ENCODE measurements at regions not wholly inside any gene's neighbourhood (a gene's known extent, or its start where the extent isn't known, plus 50 kb on each side); places are given as distances from the start of the nearest gene placed in this dataset.

- Histone ChIP-seq H3K79me2 (ENCODE audit: insufficient read depth, low read length) (no peaks in the 10 kb centered on the region), H3K27me3 (ENCODE audit: insufficient read depth, low read length) (no peaks in the 10 kb centered on the region), H3K4me1 (ENCODE audit: control insufficient read depth in 1 of 2, insufficient read depth in 2 of 2, low read length in 2 of 2) (no peaks in the 10 kb centered on the region), H3K9me3 (ENCODE audit: control insufficient read depth in 1 of 2, insufficient read depth in 1 of 2, low read depth in 1 of 2, low read length in 2 of 2) (peaks cover 0 to 3% of the 10 kb centered on the region in 2 experiments; a peak in 2 of 4 replicates), H3K9ac (ENCODE audit: low read length) (no peak overlapping the region), H4K20me1 (ENCODE audit: insufficient read depth) (no peaks in the 10 kb centered on the region), H3K4me2 (ENCODE audit: low read length) (no peak overlapping the region), H3K4me3 (replicated peaks in 1 of 2; ENCODE audit: low read depth in 1 of 2, low read length in 2 of 2) (no peak overlapping the region), H3K27ac (ENCODE audit: low read depth, low read length) (no peak overlapping the region), H2AFZ (ENCODE audit: low read depth, low read length, poor library complexity, severe bottlenecking) (no peak overlapping the region), H3K9me2 (ENCODE audit: insufficient read depth) (no peaks in the 10 kb centered on the region), H3K36me3 (ENCODE audit: control insufficient read depth in 1 of 2, insufficient read depth in 2 of 2, low read length in 2 of 2) (no peaks in the 10 kb centered on the region)
- CTCF ChIA-PET = no interaction called here
- RAD21 ChIA-PET (ENCODE audit: low non-redundant PET in 1 of 2, low total read pairs in 2 of 2, uncharacterized antibody in 2 of 2, unreplicated experiment in 2 of 2) = no interaction called here
- intact Hi-C loops (cut with micrococcal nuclease) = no loop called here
- no TSS peak for BruUV-seq (replicated peaks)
- DNase-seq (ENCODE audit: low read depth, low spot score) = no peak
- ATAC-seq = no peak
- POLR2A ChIA-PET = no interaction called here
- TF ChIP-seq ZNF274 (IDR thresholded peaks at IDR 0.05; ENCODE audit: low read depth, low read length) (no peak), YY1 (IDR thresholded peaks at IDR 0.05; ENCODE audit: extremely low read depth, insufficient replicate concordance, low read depth, low read length) (no peak), FOSL1 (IDR thresholded peaks at IDR 0.05; ENCODE audit: low read depth) (no peak), ELF1 (IDR thresholded peaks at IDR 0.05; ENCODE audit: borderline replicate concordance, low read depth) (no peak), ZFX (IDR thresholded peaks at IDR 0.05) (no peak), TCF7L2 (IDR thresholded peaks at IDR 0.05; ENCODE audit: borderline replicate concordance, extremely low read depth, insufficient read depth, insufficient read length) (no peak), POLR2A (IDR thresholded peaks at IDR 0.05; ENCODE audit: borderline replicate concordance, extremely low read depth, insufficient read depth, insufficient read length) (no peak), MAX (IDR thresholded peaks at IDR 0.05) (no peak), EGR1 (IDR thresholded peaks at IDR 0.05; ENCODE audit: low read depth) (no peak), RAD21 (IDR thresholded peaks at IDR 0.05; ENCODE audit: low read depth) (no peak), EZH2phosphoT487 (IDR thresholded peaks at IDR 0.05; ENCODE audit: borderline replicate concordance) (no peak), POLR2AphosphoS5 (IDR thresholded peaks at IDR 0.05; ENCODE audit: low read depth, low read length) (no peak), EZH2 (IDR thresholded peaks at IDR 0.05) (no peak), ATF3 (IDR thresholded peaks at IDR 0.05) (no peak), SIN3A (IDR thresholded peaks at IDR 0.05; ENCODE audit: low read depth) (no peak), SP1 (IDR thresholded peaks at IDR 0.05; ENCODE audit: low read depth) (no peak), CEBPB (IDR thresholded peaks at IDR 0.05; ENCODE audit: low read depth) (no peak), ZBTB33 (IDR thresholded peaks at IDR 0.05; ENCODE audit: extremely low read depth, insufficient replicate concordance, low read length) (no peak)
Observed at GRCh38 chr5:3393920-3394597, 201.6 kb upstream of the IRX1 start.
